ENCODE measurements at regions not wholly inside any gene's neighbourhood (a gene's known extent, or its start where the extent isn't known, plus 50 kb on each side); places are given as distances from the start of the nearest gene placed in this dataset.
"Not testable (repeated sequence)": the region's sequence is repeated elsewhere in the genome, so short reads cannot be mapped to it uniquely, and the experiment has no call there.

DNA sequence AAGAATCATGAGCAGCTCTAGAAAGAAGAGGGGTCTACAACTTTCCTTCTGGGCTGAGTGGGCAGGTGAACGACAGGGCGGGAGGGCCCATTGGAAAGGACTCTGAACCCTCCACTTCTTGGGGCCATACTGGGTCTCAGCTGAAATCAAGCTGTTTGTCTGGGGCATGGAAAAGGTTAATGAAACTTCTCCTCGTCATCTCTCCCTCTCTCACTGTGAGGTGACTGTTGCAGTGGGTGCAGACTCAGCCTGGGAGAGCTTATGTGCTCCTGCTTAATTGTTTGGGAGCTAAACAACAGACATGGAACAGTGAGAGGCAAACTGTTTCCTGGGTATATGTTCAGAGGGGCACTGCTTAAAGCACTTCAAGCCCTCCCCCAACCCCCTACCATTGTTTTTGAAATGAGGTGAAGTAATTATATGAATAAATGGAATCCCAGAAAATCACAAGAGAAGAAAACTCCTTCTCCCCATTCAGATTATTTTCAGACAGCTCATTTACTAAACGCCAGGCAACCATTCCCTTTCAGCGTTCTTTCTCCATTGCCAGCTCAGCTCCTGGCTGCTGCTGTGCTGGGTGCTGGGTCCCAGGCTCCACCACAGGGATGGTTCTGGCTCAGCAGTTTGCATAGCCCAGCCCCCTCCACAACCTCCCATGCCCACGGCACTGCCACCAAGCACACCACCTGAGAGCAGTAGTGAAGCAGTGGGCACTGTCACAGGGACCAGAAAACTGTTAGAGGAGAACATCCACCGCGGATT lies 444.9 kb upstream of the TBL1XR1 start:
- no peak for DNase-seq

GRCh38 chr3:177642804-177643125 lies 445.5 kb upstream of the TBL1XR1 start:
- DNase-seq: no peak

- no peak for DNase-seq
Measured at GRCh38 chr3:177646749-177647148, 449.5 kb upstream of the TBL1XR1 start.

GRCh38 chr3:177647341-177647740 lies 450.1 kb upstream of the TBL1XR1 start:
- DNase-seq: no peak

GRCh38 chr3:177647876-177648275 lies 450.6 kb upstream of the TBL1XR1 start:
- peak in 2 of 3 experiments; percentile 32 to 53 for DNase-seq

DNA sequence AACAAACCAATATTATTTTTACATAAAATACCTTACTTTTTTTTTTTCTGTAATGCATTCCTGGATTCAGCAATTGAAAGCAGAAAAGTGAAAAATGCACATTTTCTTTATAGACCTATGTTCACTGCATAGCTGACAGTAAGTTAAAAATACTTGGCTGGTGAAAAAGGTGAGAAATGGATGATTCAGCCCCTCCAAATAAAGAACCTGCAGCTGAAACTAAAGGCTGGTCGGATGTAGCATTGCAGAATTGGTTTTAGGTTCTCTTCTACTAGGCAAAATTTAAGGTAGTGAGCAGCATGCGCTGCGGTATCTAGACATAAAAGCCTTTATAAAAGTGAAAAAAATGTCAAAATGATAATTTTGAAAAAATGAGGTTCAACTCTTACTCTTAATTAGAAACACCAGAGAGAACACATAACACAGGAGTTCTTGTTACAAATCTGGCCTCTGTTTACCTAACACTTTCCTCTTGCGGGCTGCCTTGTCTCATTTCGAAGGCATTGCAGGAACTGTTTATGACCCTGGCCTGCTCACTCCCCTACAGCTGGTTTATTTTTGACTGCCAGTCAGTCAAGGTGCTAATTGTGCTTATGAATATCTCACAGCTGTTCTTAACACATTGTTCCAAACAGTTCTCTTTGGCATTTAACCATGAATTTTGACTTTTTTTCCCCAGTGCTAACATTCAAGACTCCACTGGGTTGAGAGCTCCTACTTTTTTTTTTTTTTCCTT lies 455.4 kb upstream of the TBL1XR1 start:
- no peak for DNase-seq

DNA sequence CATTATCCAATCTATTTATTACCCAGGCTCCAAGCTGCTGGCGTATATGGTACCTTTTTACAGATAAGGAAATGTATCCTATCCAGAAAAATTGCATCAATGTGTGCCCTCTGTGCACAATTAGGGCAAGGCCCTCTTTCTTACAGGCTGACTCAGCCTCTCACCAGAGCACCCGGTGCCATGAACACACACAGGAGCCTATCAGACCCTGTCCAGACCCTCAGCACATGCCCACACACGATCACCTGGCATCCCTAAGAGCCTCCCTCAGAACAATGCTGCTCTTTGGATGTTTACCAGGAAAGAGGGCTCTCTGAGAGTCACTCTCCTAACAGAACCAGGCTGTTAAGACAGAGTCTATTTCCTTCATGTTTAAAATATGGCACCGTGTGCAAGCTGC lies 460.0 kb upstream of the TBL1XR1 start:
- no peak for DNase-seq

- DNase-seq: no peak
Measured at GRCh38 chr3:177658354-177658753, 461.1 kb upstream of the TBL1XR1 start.

DNA sequence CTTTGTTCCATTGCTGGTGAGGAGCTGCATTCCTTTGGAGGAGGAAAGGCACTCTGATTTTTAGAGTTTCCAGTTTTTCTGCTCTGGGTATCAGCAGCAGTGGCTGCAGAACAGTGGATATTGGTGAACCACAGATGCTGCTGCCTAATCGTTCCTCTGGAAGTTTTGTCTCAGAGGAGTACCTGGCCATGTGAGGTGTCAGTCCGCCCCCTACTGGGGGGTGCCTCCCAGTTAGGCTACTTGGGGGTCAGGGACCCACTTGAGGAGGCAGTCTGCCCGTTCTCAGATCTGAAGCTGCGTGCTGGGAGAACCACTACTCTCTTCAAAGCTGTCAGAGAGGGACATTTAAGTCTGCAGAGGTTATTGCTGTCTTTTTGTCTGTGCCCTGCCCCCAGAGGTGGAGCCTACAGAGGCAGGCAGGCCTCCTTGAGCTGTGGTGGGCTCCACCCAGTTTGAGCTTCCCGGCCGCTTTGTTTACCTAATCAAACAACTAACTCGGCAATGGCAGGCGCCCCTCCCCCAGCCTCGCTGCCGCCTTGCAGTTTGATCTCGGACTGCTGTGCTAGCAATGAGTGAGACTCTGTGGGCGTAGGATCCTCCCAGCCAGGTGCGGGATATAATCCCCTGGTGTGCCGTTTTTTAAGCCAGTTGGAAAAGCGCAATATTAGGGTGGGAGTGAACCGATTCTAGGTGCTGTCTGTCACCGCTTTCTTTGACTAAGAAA lies 467.3 kb upstream of the TBL1XR1 start:
- not testable (repeated sequence) for DNase-seq

DNA sequence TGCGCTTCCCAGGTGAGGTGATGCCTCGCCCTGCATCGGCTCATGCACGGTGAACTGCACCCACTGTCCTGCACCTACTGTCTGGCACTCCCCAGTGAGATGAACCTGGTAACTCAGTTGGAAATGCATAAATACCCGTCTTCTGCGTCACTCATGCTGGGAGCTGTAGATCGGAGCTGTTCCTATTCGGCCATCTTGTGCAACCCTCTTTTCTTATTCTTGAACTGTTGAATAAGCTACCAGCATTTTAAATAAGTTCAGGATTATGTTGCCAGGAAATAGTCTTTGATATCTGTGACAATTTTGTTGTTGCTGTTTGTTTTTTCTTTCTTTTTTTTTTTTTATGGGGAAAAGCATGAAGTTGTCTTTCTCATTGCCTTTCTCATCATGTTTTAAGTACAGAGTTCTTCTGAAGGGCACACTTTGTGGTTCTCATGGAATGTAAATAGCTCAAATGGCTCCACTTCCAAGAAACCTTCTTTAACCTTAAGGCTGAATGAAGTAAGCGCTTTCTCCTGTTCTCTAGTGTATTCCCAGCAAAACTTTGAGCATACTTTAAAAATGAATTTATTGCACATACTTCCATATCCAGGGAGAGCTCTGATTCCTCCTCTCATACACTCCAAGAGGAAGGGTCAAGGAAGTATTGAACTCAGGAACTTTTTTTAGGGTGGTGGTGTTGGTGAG lies 468.0 kb upstream of the TBL1XR1 start:
- no peak for DNase-seq

GRCh38 chr3:177672252-177672911 lies 475.1 kb upstream of the TBL1XR1 start:
- DNase-seq: no peak

GRCh38 chr3:177673112-177673914 lies 476.0 kb upstream of the TBL1XR1 start:
- DNase-seq: no peak

GRCh38 chr3:177674186-177674585 lies 476.9 kb upstream of the TBL1XR1 start:
- no peak for DNase-seq

DNA sequence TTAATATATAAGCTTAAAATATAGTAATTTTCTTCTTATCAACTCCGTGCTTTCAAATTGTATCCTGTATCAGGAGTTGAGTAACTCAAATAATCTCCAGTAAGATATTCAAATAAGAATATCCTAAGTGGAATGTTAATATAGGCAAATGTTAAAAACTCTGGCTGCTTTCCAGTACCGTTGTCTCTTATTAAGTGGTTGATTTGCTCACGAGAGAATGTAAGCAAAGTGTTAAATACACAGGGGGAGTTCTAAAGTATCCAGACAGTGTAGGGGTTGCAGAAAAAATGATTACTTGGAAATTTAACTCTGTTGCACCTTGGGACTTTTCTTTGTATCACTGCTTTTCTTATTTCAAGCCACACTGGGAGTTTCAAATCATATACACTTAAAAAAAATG lies 478.9 kb upstream of the TBL1XR1 start:
- peak in 1 of 3 experiments; percentile 57 for DNase-seq

- DNase-seq: peak in 2 of 3 experiments; percentile 29 to 57
Measured at GRCh38 chr3:177676947-177677587, 479.8 kb upstream of the TBL1XR1 start.

DNA sequence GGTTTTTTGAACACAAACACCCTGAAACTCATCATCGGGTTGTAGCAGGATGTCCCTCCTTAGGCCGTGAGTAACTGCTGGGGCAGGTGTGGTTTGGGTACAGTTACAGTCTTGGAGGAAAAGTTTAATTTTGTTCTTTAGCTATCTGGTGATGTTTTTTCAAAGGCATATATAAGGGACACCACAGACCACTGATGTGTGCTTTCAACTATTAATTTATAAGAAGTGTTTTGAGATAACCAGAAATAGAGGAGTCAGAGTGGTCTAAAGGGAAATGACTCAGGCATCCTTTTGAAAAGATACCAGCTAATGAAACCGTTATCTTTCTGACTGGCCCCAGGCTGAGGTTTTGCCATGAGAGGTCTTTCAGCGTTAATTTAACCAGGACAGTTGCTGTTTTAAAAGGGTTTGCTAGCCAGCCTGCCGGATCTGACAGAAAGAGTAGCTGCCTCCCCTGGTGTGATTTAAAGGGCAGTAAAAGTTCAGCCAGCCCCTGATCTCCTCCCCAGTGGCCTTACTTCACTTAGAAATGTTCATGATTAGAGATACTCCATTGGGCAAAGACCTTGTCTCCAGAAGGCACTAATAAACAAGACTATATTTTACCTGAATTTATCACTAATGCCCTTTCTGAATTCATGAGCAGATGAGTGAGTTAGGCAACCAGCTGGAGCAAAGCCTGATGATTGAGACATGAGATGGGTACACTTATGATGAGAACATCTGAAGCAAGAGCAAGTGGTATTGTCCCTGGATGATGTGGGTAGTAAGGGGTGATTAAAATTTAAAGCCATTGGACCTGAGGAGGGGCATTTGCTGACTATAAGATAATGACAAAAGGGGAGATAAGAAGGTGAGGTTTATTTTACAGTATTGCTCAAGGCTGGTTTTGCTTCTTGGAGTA lies 482.5 kb upstream of the TBL1XR1 start:
- DNase-seq: no peak

DNA sequence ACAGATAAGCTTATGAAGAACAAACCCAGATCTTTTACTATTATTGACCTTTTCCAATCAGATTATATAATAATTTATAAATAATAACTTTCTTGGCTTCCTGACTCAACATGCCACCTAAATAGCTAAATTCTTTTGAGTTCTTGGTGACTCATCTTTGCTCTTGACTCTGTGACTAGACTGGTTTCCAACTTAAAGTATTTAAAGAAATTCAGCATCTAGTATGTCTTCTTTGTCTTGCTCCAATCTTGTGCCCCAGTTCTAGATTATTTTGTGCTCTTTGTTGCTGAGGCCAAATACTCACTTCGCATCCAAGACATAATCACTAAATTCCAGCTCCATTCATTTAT lies 483.2 kb upstream of the TBL1XR1 start:
- DNase-seq: no peak

DNA sequence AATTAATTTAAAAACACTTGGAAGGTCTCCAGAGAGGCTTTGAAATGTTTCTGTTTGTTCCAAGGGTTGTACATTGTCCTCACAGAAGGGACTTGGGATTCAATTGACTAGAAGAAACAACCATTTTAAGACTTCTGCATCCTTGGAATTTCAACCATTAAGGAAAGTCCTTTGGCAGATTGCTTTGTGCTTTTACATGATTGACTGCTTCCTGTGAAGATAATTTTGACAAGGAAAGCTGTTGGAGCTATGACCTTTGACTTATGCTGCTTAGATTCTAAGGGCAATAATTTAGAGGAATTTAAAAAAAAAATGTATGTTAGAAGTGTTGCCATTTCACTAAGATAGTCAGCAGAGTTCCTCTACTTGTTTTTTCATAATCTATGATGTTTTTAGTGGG lies 483.9 kb upstream of the TBL1XR1 start:
- DNase-seq: no peak

DNA sequence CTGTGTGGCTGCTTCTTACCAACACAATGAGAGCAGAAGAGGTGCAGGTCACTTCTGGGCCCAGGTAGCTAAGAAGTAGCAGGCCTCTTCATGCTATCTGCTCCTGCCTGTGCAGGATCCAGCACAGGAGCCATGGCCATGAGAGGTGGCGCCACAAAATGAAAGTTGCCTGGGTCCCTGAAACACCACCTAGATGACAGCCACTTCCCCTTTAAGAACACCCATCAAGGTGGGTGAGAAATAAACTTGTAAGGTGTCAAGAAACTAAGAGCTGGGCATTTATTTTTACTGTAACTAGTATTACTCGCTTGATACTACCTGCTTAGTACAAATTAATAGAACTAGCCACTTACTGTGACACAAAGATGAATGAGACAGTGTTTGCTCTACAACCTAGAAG lies 484.6 kb upstream of the TBL1XR1 start:
- no peak for DNase-seq

DNA sequence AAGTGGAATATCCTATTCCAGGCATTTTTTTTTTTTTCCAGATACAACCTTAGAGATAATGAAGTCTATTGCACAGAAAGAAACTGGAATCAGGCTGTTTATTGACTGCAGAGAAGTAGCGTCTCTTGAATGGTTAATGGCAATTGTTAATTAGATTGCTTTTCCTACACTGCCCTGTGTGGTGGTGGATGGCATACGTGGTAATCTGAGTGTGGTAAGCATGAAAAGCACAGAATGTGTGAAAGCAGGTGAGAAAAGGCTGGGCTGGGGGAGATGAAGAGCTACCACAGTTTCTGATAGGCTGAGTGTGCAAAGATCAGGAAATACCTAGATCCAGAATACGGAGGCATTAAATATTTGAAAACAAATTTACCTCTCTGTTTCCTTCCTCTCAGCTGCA lies 486.3 kb upstream of the TBL1XR1 start:
- peak in 1 of 3 experiments; percentile 18 for DNase-seq
